ENCODE measurements at regions not wholly inside any gene's neighbourhood (a gene's known extent, or its start where the extent isn't known, plus 50 kb on each side); places are given as distances from the start of the nearest gene placed in this dataset.

DNA sequence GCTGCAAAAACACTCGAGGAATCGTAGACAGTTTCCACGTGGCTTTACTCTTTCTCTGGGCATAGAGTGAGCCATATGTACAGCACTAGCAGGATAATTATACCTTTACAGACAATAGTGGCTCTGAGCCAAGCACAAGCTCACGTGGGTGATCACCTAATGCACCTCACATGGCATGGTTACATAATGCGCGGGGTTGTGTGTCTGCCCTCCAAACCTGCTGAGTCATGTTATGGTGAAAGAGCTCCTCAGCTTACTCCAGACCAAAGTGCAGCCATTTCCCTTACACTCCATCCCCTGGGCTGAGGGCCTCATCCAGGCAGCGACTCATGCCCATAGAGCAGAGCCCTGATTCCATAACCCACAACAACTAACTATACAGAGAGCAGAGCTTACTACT, 1458.4 kb upstream of the CADM2 start:
- no peak overlapping the region for H3K27ac ChIP-seq (ENCODE audit: low read depth, low read length)
- no peak for DNase-seq (ENCODE audit: low read depth in 4 of 6, low spot score in 6 of 6)
- H3K36me3 ChIP-seq (ENCODE audit: control insufficient read depth, insufficient read depth, low read length): no peaks in the 10 kb centered on the region
- WGBS (ENCODE audit: insufficient coverage): 90% methylated on average over 7 of the region's 7 CpGs
- H3K9me3 ChIP-seq (ENCODE audit: control insufficient read depth, insufficient read depth, low read length): no peaks in the 10 kb centered on the region
- H3K4me1 ChIP-seq (ENCODE audit: control insufficient read depth, insufficient read depth, low read length): no peaks in the 10 kb centered on the region
- H3K4me3 ChIP-seq (ENCODE audit: low read depth, low read length): no peak overlapping the region
- H3K27me3 ChIP-seq (ENCODE audit: control insufficient read depth, insufficient read depth, low read length): no peaks in the 10 kb centered on the region

- no peaks in the 10 kb centered on the region for H3K36me3 ChIP-seq (ENCODE audit: control insufficient read depth, insufficient read depth, low read length)
- H3K9me3 ChIP-seq (ENCODE audit: control insufficient read depth, insufficient read depth, low read length): peaks cover 2% of the 10 kb centered on the region
- H3K4me1 ChIP-seq (ENCODE audit: control insufficient read depth, insufficient read depth, low read length): no peaks in the 10 kb centered on the region
- H3K27me3 ChIP-seq (ENCODE audit: control insufficient read depth, insufficient read depth, low read length): no peaks in the 10 kb centered on the region
- H3K4me3 ChIP-seq (ENCODE audit: low read depth, low read length): no peak overlapping the region
- no CpG with 5 or more reads among the region's 2 CpGs for WGBS (ENCODE audit: insufficient coverage)
- no peak overlapping the region for H3K27ac ChIP-seq (ENCODE audit: low read depth, low read length)
- DNase-seq (ENCODE audit: low read depth in 4 of 6, low spot score in 6 of 6): no peak
Observed at GRCh38 chr3:83500931-83501330, 1457.9 kb upstream of the CADM2 start.

- DNase-seq (ENCODE audit: low read depth in 4 of 6, low spot score in 6 of 6): no peak
- H3K4me3 ChIP-seq (ENCODE audit: low read depth, low read length): no peak overlapping the region
- H3K9me3 ChIP-seq (ENCODE audit: control insufficient read depth, insufficient read depth, low read length): no peaks in the 10 kb centered on the region
- no peaks in the 10 kb centered on the region for H3K36me3 ChIP-seq (ENCODE audit: control insufficient read depth, insufficient read depth, low read length)
- H3K4me1 ChIP-seq (ENCODE audit: control insufficient read depth, insufficient read depth, low read length): no peaks in the 10 kb centered on the region
- WGBS (ENCODE audit: insufficient coverage): no CpG with 5 or more reads among the region's 2 CpGs
- no peaks in the 10 kb centered on the region for H3K27me3 ChIP-seq (ENCODE audit: control insufficient read depth, insufficient read depth, low read length)
- no peak overlapping the region for H3K27ac ChIP-seq (ENCODE audit: low read depth, low read length)
Observed at GRCh38 chr3:83513051-83513450, 1445.7 kb upstream of the CADM2 start.

DNA sequence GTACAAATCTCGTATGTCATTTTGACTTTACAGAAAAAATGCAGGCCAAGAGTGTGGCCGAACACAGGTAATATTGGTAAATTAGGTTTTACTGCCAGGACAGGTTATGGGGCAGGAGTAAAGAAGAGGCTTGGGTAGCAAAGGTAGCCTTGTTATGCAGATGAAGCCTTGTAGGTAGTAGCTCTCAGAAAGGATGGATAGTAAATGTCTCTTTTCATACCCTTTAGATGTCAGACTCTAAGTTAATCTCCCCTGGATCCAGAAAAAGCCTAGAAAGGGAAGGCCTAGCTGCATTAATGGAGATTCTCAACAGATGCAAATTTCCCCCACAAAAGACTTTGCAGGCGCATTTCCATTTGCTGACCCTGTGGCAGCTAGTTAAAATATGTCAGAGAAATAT, 1445.1 kb upstream of the CADM2 start:
- H3K27me3 ChIP-seq (ENCODE audit: control insufficient read depth, insufficient read depth, low read length): no peaks in the 10 kb centered on the region
- H3K4me1 ChIP-seq (ENCODE audit: control insufficient read depth, insufficient read depth, low read length): no peaks in the 10 kb centered on the region
- H3K36me3 ChIP-seq (ENCODE audit: control insufficient read depth, insufficient read depth, low read length): no peaks in the 10 kb centered on the region
- WGBS (ENCODE audit: insufficient coverage): 83% methylated on average over 1 of the region's 3 CpGs
- no peaks in the 10 kb centered on the region for H3K9me3 ChIP-seq (ENCODE audit: control insufficient read depth, insufficient read depth, low read length)
- H3K27ac ChIP-seq (ENCODE audit: low read depth, low read length): no peak overlapping the region
- H3K4me3 ChIP-seq (ENCODE audit: low read depth, low read length): no peak overlapping the region
- DNase-seq (ENCODE audit: low read depth in 4 of 6, low spot score in 6 of 6): no peak

- Histone ChIP-seq H3K27me3 (ENCODE audit: control insufficient read depth, insufficient read depth, low read length) (no peaks in the 10 kb centered on the region), H3K36me3 (ENCODE audit: control insufficient read depth, insufficient read depth, low read length) (no peaks in the 10 kb centered on the region), H3K9me3 (ENCODE audit: control insufficient read depth, insufficient read depth, low read length) (no peaks in the 10 kb centered on the region), H3K27ac (ENCODE audit: low read depth, low read length) (no peak overlapping the region), H3K4me1 (ENCODE audit: control insufficient read depth, insufficient read depth, low read length) (no peaks in the 10 kb centered on the region), H3K4me3 (ENCODE audit: low read depth, low read length) (no peak overlapping the region)
- DNase-seq (ENCODE audit: low read depth in 4 of 6, low spot score in 6 of 6): no peak
- WGBS (ENCODE audit: insufficient coverage): 100% methylated on average over 5 of the region's 6 CpGs
Observed at GRCh38 chr3:83514130-83514914, 1444.5 kb upstream of the CADM2 start.

- no peaks in the 10 kb centered on the region for H3K36me3 ChIP-seq (ENCODE audit: control insufficient read depth, insufficient read depth, low read length)
- WGBS (ENCODE audit: insufficient coverage): 96% methylated on average over 18 of the region's 18 CpGs
- no peaks in the 10 kb centered on the region for H3K9me3 ChIP-seq (ENCODE audit: control insufficient read depth, insufficient read depth, low read length)
- H3K4me3 ChIP-seq (ENCODE audit: low read depth, low read length): no peak overlapping the region
- DNase-seq (ENCODE audit: low read depth in 4 of 6, low spot score in 6 of 6): no peak
- no peaks in the 10 kb centered on the region for H3K4me1 ChIP-seq (ENCODE audit: control insufficient read depth, insufficient read depth, low read length)
- H3K27me3 ChIP-seq (ENCODE audit: control insufficient read depth, insufficient read depth, low read length): no peaks in the 10 kb centered on the region
- H3K27ac ChIP-seq (ENCODE audit: low read depth, low read length): no peak overlapping the region
Observed at GRCh38 chr3:83515123-83515522, 1443.7 kb upstream of the CADM2 start.

- H3K9me3 ChIP-seq (ENCODE audit: control insufficient read depth, insufficient read depth, low read length): no peaks in the 10 kb centered on the region
- no peak overlapping the region for H3K4me3 ChIP-seq (ENCODE audit: low read depth, low read length)
- no peaks in the 10 kb centered on the region for H3K27me3 ChIP-seq (ENCODE audit: control insufficient read depth, insufficient read depth, low read length)
- H3K36me3 ChIP-seq (ENCODE audit: control insufficient read depth, insufficient read depth, low read length): no peaks in the 10 kb centered on the region
- H3K4me1 ChIP-seq (ENCODE audit: control insufficient read depth, insufficient read depth, low read length): no peaks in the 10 kb centered on the region
- DNase-seq (ENCODE audit: low read depth in 4 of 6, low spot score in 6 of 6): peak in 5 of 6 donors; percentile 10 to 83 (median 38)
- WGBS (ENCODE audit: insufficient coverage): 30% methylated on average over 3 of the region's 7 CpGs
- H3K27ac ChIP-seq (ENCODE audit: low read depth, low read length): no peak overlapping the region
Observed at GRCh38 chr3:83523470-83524073, 1435.2 kb upstream of the CADM2 start.

DNA sequence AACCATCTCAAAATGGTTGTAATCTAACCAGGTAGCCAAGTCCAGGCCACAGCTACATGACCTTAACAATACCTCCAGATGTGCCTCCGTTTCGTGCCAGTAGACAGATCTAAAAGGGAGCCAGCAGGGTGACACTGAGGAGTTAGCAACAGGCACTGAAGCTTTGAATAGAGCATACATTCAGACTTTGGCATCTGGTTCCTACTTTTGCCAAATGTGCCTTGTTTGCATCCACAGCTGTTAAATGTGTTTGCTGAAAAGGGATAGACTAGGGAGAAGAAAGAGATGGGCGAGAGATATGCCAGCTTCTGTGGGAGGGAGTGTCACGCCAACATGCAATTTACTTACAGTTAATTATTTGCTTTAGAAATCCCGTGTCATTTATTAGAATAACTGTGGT, 1433.9 kb upstream of the CADM2 start:
- H3K4me1 ChIP-seq (ENCODE audit: control insufficient read depth, insufficient read depth, low read length): no peaks in the 10 kb centered on the region
- H3K27ac ChIP-seq (ENCODE audit: low read depth, low read length): no peak overlapping the region
- H3K4me3 ChIP-seq (ENCODE audit: low read depth, low read length): no peak overlapping the region
- WGBS (ENCODE audit: insufficient coverage): 33% methylated on average over 2 of the region's 5 CpGs
- H3K36me3 ChIP-seq (ENCODE audit: control insufficient read depth, insufficient read depth, low read length): no peaks in the 10 kb centered on the region
- H3K9me3 ChIP-seq (ENCODE audit: control insufficient read depth, insufficient read depth, low read length): no peaks in the 10 kb centered on the region
- DNase-seq (ENCODE audit: low read depth in 4 of 6, low spot score in 6 of 6): peak in 5 of 6 donors; percentile 12 to 84 (median 35)
- no peaks in the 10 kb centered on the region for H3K27me3 ChIP-seq (ENCODE audit: control insufficient read depth, insufficient read depth, low read length)

DNA sequence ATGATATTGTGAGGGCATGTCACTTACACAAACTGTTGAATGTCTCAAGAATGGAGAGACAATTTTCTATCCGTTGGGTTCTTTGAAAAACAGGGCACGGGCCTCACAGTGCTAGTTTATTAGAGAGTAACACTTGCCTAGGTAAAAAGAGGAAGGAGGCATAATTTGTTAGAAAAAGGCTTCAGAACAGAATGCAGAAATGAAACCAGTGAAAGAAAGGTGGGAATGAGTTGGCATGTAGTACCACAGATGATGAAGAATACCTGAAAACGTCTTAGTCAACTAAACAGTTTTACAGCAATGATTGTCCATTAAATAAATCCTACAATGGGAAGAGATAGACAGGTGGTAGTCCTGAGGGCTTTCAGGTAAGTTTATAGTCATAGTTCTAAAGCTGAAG, 1399.7 kb upstream of the CADM2 start:
- Histone ChIP-seq H3K4me1 (ENCODE audit: control insufficient read depth, insufficient read depth, low read length) (no peaks in the 10 kb centered on the region), H3K27me3 (ENCODE audit: control insufficient read depth, insufficient read depth, low read length) (no peaks in the 10 kb centered on the region)
- WGBS (ENCODE audit: insufficient coverage): 93% methylated on average over 2 of the region's 3 CpGs

DNA sequence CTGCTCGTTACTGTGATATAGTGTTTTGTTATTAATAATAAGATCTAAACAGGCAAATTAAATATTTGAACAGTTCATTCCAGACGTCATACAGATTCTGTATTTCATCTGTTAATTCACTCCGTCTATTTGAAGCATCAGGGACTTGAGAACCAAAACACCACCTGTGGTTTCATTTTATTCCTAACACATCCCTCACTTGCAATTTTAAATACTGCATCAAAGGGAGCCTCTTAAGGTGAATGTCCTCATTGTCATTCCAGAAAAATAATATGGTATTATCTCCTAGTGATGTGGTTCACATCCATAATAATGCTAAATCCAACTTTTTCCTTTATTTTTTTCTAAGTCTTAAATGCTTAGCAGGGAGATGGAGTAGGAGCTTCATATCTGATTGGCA, 1390.9 kb upstream of the CADM2 start:
- no peaks in the 10 kb centered on the region for H3K36me3 ChIP-seq (ENCODE audit: control insufficient read depth, insufficient read depth, low read length)
- no peak overlapping the region for H3K27ac ChIP-seq (ENCODE audit: low read depth, low read length)
- H3K4me3 ChIP-seq (ENCODE audit: low read depth, low read length): no peak overlapping the region
- WGBS (ENCODE audit: insufficient coverage): no CpG with 5 or more reads among the region's 3 CpGs
- DNase-seq (ENCODE audit: low read depth in 4 of 6, low spot score in 6 of 6): peak in 1 of 6 donors; percentile 2
- H3K4me1 ChIP-seq (ENCODE audit: control insufficient read depth, insufficient read depth, low read length): no peaks in the 10 kb centered on the region
- H3K9me3 ChIP-seq (ENCODE audit: control insufficient read depth, insufficient read depth, low read length): no peaks in the 10 kb centered on the region
- no peaks in the 10 kb centered on the region for H3K27me3 ChIP-seq (ENCODE audit: control insufficient read depth, insufficient read depth, low read length)

More for the DNA sequence above, 1399.7 kb upstream of the CADM2 start:
- DNase-seq (ENCODE audit: low read depth in 4 of 6, low spot score in 6 of 6): no peak
- Histone ChIP-seq H3K4me3 (ENCODE audit: low read depth, low read length) (no peak overlapping the region), H3K36me3 (ENCODE audit: control insufficient read depth, insufficient read depth, low read length) (no peaks in the 10 kb centered on the region), H3K9me3 (ENCODE audit: control insufficient read depth, insufficient read depth, low read length) (no peaks in the 10 kb centered on the region), H3K27ac (ENCODE audit: low read depth, low read length) (no peak overlapping the region)
